ENCODE measurements at regions not wholly inside any gene's neighbourhood (a gene's known extent, or its start where the extent isn't known, plus 50 kb on each side); places are given as distances from the start of the nearest gene placed in this dataset.
A peak's percentile ranks its signal among the peaks of the same experiment; 100 is the strongest.

DNA sequence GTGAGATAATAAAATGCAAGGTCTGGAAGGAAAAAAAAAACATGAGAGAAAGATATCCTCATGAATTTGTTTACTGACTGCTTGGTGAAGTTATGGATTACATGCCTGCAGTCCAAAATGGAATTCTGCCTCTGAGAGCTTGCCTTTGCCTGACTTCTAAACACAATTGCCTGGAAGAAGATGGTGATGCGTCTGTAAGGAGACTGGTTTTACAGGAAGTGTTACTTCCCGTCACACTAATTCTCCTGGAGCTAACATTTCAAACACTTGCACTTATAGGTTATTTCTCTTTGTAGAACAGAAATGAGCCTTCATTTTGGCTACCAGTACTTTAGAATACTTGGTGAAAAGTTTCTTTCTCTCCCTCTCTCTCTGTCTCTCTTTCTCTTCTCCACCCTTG lies 884.3 kb downstream of the TSN start:
- DNase-seq (ENCODE audit: low spot score), result no peak

DNA sequence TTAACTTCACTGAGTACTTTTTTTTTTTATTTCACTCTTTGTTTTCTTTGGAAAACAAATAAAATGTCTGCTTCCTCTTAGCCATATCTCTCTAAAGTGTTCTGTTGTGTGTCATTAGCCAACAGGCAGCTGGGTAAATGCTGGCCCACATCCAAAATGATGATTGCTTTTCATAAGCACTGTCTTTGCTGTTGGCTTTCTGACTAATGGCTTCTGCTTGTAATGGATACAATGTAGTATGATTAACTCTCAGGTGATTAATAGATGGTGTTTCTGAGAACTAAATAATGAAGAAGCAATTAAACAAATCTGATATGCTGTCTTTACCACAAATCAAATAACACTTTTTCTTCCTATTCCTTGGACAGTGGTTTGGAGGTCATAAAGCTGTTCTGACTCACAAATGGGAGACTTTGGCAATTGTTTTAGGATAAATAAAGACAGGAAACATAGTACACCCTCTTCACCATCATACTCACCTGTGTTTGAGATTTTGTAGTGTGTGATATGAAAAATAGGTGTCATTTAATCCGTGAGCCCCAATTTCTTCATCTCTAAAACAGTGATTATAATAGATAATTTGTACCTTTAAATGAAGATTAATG lies 888.4 kb downstream of the TSN start:
- DNase-seq (ENCODE audit: low spot score), result no peak

GRCh38 chr2:122651236-122651635 lies 895.8 kb downstream of the TSN start:
- DNase-seq (ENCODE audit: low spot score), result no peak

DNA sequence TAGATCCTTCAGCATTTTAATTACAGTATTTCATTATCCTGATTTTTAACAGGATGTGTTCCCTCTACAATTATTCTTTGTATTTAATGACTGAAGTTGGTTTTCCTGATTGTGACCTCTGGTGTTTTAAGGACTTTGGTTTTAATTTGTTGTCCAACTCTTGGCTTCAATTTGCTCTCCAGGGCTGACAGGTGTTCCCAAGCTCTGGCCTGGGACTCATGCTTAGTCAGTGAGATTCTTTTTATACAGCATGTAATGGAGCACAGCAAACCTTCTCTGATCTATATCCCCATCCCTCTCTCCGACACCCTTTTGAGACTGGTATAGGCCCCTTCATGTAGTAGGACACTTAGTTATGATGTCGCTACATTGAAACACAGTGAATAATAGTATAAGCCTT lies 896.3 kb downstream of the TSN start:
- DNase-seq (ENCODE audit: low spot score), result no peak

GRCh38 chr2:122652670-122653069 lies 897.2 kb downstream of the TSN start:
- no peak for DNase-seq (ENCODE audit: low spot score)

DNA sequence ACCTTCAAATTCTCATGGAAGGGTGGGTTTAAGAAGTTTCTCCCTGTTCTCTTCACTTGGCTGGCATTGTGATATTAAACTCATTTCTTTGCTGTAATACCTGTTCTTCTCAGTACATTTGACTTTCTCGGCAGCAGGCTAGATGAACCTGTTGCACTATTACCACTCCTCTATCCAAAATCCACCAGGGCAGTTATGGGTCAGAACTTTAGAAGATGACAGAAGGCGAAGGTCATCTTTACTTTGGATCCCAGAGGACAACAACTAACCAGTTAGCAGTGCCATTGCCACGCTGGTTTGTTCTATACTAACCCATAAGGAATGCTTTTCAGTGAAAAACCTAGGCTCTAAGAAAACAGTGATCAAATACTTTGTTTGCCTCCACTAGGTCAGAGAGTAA lies 901.0 kb downstream of the TSN start:
- no peak for DNase-seq (ENCODE audit: low spot score)

DNA sequence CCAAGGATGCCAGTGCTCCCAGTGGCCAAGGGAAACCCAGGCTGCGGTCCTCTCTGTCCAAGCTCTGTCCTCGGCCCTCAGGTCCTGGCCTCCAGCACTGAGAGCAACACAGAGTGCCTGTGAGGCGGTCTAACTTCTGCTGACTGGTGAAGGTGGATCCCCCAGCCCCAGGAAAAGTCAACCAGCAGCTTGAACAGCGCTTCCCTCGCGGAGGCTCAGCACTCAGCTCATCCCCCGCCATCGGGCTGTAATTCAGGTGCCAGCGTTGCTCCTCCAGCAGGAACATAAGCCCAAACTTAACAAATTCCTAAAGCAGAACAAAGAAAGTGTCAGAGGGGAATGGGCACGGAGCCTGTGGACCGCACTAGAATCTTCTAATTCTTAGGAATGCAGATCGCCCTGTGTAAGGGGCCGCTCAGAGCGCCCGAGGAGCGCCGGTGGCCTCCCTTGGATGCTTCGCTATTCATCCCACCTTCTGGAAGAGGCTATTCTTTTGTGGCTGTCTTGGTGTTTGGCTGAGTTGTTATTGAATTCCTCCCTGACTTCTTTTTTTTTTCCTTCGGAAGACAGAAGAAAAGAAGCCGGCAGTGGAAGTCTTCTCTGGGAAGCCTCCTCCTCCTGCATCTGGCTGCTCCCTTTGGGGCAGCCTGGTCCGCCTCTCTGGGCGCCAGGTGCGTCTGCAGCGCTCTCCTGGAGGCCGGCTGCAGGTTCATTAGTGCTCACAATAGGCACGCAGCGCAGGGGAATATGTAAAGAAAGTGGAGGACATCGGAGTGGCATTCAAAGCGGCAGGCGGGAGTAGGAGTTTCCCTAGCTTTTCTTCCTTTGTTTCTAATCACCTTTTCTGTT lies 905.6 kb downstream of the TSN start:
- DNase-seq (ENCODE audit: low spot score), result no peak

GRCh38 chr2:122663620-122664019 lies 908.2 kb downstream of the TSN start:
- DNase-seq (ENCODE audit: low spot score), result no peak

DNA sequence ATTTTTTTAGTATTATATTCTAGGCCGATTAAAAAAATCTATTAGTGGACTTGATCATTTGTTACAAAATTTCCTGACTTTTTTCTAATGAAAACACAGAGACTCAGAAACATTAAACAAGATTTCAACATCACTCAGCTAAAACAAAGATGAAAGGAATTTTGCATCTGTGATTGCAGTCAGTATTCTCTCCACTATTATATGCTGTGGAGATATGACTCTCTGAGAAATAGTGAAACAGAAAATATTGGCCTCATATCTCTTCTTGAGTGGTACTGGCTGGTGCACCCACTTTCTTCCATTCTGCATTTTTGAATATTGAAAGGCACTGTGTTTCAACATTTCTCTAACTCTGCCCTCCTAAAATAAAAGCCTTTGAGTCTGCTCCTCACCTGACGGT lies 914.2 kb downstream of the TSN start:
- DNase-seq (ENCODE audit: low spot score), result no peak

DNA sequence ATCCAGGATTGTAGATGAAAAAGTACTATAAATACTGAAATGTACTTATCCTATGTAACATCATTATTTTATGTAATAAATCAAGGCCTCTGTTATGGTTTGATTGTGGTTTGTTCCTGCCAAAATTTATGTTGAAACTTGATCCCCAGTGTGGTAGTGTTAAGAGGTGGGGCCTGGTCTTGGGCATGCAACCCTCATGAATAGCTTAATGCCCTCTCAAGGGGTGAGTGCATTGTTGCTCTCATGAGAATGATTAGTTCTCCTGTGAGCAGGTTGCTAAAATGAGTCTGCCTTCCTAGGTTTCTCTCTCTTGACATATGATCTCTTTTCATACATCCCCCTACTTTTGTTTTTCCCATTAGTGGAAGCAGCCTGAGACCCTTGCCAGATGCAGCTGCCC lies 915.4 kb downstream of the TSN start:
- DNase-seq (ENCODE audit: low spot score), result no peak

- DNase-seq (ENCODE audit: low spot score), result no peak
Observed at GRCh38 chr2:122680662-122681061, 925.2 kb downstream of the TSN start.

GRCh38 chr2:122681626-122682025 lies 926.2 kb downstream of the TSN start:
- no peak for DNase-seq (ENCODE audit: low spot score)

GRCh38 chr2:122682356-122682755 lies 926.9 kb downstream of the TSN start:
- no peak for DNase-seq (ENCODE audit: low spot score)

- no peak for DNase-seq (ENCODE audit: low spot score)
Observed at GRCh38 chr2:122683018-122683417, 927.6 kb downstream of the TSN start.

GRCh38 chr2:122692400-122693083 lies 937.1 kb downstream of the TSN start:
- peak; percentile 5 for DNase-seq (ENCODE audit: low spot score)

- DNase-seq (ENCODE audit: low spot score), result no peak
Observed at GRCh38 chr2:122697415-122697814, 942.0 kb downstream of the TSN start.

- peak; percentile 4 for DNase-seq (ENCODE audit: low spot score)
Observed at GRCh38 chr2:122703676-122704075, 948.2 kb downstream of the TSN start.

DNA sequence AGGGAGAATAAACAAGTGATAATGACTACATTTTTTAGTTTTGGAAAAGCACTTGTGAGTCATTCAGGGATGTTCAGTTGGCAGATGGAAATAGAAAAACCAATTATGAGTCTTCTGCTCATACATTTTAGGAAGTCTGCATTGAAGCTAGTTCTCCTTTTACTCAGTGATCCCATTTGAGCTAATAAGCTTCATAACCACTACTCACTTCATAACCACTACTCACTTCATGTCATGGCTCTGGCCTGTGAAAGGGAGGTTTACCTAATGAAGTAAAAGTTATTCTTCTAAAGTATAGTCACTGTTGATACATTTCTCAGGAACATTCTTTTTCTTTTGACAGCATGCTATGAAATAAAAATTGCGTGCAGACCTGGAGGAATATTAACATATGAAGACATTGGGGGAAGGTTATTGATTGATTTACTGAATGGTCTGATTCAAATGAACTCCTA lies 948.7 kb downstream of the TSN start:
- DNase-seq (ENCODE audit: low spot score), result no peak

GRCh38 chr2:122705746-122706145 lies 950.3 kb downstream of the TSN start:
- no peak for DNase-seq (ENCODE audit: low spot score)

DNA sequence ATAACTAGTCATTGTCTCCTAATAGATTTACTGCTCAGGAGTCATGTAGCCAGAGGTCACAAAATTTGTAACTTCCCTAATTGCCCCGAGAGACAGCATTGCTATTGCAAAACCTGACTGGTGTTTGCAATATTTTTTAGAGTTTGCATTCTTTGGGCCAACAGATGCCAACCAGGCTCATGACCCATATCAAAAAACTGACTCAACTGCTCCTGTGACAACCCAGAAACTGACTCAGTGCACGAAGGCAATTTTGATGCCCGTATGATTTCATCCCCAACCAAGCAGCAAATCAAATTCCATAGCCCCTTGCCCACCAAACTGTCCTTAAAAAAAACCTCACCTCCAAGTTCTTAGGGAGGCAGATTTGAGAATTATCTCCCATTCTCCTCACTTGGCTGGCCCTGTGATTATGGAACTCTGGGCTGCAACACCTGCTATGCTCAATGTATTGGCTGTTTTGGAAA lies 951.3 kb downstream of the TSN start:
- DNase-seq (ENCODE audit: low spot score), result no peak

DNA sequence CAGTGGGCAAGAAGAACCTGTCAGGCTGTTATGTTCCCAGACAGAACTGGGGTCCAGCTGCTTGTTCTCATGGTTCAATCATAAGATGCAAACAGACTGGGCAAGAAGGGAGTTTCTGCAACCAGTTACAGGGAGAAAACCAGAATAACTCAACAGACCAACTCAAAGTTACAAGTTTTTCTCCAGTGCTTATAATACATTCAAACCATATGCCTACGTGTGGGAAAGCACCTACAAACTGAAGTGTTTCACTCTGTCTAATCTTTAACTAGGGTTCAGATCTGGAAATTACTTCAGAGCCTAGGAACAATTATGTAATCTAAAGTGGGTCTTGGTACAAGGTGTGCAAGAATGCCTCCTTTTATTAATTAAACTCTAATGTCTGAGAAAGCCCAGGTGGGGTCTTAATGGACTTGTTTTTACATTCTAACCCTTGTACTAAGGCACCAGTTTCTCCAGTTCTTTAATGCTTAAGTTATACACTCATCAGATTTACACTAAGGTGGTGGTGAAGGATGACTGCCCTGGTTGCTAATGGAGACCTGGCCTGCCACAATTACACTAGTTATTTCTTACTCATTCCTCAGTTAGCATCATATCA lies 951.9 kb downstream of the TSN start:
- no peak for DNase-seq (ENCODE audit: low spot score)

- DNase-seq (ENCODE audit: low spot score), result no peak
Observed at GRCh38 chr2:122710049-122710448, 954.6 kb downstream of the TSN start.

GRCh38 chr2:122713800-122714199 lies 958.3 kb downstream of the TSN start:
- no peak for DNase-seq (ENCODE audit: low spot score)
